ENCODE measurements at regions not wholly inside any gene's neighbourhood (a gene's known extent, or its start where the extent isn't known, plus 50 kb on each side); places are given as distances from the start of the nearest gene placed in this dataset.

- no peak for DNase-seq (ENCODE audit: low spot score)
- Histone ChIP-seq H3K27ac (no peak overlapping the region), H3K4me3 (no peak overlapping the region)
- TF ChIP-seq, protein P1, sequence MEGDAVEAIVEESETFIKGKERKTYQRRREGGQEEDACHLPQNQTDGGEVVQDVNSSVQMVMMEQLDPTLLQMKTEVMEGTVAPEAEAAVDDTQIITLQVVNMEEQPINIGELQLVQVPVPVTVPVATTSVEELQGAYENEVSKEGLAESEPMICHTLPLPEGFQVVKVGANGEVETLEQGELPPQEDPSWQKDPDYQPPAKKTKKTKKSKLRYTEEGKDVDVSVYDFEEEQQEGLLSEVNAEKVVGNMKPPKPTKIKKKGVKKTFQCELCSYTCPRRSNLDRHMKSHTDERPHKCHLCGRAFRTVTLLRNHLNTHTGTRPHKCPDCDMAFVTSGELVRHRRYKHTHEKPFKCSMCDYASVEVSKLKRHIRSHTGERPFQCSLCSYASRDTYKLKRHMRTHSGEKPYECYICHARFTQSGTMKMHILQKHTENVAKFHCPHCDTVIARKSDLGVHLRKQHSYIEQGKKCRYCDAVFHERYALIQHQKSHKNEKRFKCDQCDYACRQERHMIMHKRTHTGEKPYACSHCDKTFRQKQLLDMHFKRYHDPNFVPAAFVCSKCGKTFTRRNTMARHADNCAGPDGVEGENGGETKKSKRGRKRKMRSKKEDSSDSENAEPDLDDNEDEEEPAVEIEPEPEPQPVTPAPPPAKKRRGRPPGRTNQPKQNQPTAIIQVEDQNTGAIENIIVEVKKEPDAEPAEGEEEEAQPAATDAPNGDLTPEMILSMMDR (IDR thresholded peaks at IDR 0.05): no peak
Measured at GRCh38 chr6:14873781-14874441, 372.0 kb upstream of the JARID2 start.

DNA sequence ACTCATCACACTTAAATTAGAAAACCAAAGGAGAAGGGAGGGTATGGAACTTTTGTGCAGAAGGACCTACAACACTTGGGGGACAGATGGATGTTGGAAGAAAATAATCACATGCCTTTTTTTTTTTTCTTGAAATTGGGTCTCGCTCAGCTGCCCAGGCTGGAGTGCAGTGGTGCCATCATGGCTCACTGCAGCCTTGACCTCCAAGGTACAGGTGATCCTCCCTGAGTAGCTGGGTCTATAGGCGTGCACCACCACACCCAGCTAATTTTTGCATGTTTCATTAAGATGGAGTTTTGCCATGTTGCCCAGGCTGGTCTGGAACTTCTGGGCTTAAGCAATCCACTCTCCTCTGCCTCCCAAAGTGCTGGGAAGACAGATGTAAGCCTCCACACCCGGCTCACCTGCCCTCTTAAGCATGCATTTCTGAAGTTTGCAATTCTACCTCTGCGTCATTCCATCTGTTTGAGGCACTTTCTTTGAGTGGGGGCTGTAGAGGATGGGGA lies 370.8 kb upstream of the JARID2 start:
- Histone ChIP-seq H3K4me3 (no peak overlapping the region), H3K27ac (no peak overlapping the region)
- TF ChIP-seq, protein P1 (IDR thresholded peaks at IDR 0.05): no peak

GRCh38 chr6:14875481-14876063 lies 370.3 kb upstream of the JARID2 start:
- no peak for DNase-seq (ENCODE audit: low spot score)
- H3K4me3 ChIP-seq: no peak overlapping the region

More for the DNA sequence above, 370.8 kb upstream of the JARID2 start:
- no peak for DNase-seq (ENCODE audit: low spot score)

DNA sequence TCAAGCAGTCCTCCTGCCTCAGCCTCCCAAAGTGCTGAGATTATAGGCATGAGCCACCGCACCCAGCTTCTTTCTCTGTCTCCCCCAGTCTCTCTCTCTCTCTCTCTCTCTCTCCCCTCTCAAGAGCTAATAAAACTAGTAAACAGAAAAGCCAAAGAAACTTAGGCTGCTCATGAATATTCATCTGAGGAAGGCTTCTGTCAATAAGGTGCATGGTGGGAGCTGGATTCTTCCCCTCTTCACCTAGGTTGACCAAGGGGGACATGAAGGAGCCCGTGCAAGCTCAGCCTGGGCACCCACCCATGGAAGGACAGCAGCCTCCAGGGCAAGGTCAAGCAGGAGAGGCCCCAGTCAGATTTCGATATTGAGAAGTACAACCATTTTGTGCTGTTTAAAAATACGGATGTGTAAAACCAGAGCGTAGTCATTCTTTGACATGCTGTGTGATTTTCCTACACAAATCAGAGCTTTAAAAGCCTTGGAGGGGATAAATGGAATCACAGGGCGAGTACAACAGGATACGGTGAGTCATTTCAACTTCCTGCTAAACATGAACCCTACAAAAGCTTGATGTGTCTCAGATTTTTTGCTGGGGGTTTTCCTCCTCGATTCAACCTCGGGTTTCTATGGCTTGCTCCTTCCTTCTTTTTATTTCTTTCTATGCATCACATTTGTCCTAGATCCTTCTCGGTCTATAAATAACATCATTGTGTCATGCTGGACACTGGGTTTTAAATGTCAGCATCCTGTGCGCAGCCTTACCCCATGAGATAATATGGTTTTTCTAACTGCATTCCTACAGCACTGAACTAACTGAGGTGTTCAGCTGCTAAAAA lies 368.9 kb upstream of the JARID2 start:
- H3K27ac ChIP-seq: peak overlapping the region; percentile 27 to 66
- DNase-seq (ENCODE audit: low spot score): no peak
- no peak overlapping the region for H3K4me3 ChIP-seq
- TF ChIP-seq, protein P1 (IDR thresholded peaks at IDR 0.05): no peak

More at GRCh38 chr6:14875481-14876063, 370.3 kb upstream of the JARID2 start:
- TF ChIP-seq, protein P1 (IDR thresholded peaks at IDR 0.05): no peak
- no peak overlapping the region for H3K27ac ChIP-seq

DNA sequence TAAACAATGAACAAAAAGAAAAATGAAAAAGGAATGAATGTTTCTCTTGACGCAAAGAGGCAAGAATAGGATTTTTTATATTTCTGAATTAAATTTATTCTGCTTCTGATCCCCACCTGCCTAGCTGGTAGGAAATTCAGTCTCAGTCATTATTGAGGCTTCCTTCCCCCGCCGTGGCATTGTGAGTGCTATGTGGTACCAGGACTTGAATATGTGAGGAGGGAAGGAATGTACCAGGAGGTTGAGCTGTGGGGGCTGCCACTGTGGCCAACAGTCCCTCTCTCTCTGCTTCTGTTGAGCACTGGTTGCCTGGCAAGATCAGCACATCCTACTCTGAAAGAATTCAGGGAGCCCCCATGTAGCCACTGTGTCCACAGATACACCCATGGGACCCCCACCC lies 368.1 kb upstream of the JARID2 start:
- TF ChIP-seq, protein P1 (IDR thresholded peaks at IDR 0.05): no peak
- DNase-seq (ENCODE audit: low spot score): no peak
- Histone ChIP-seq H3K27ac (peak overlapping the region in 1 of 2 donors; percentile 59), H3K4me3 (no peak overlapping the region)

GRCh38 chr6:14880052-14880451 lies 365.8 kb upstream of the JARID2 start:
- no peak for DNase-seq (ENCODE audit: low spot score)
- H3K27ac ChIP-seq: no peak overlapping the region
- H3K4me3 ChIP-seq: no peak overlapping the region
- TF ChIP-seq, protein P1 (IDR thresholded peaks at IDR 0.05): no peak

Measured in coronary artery (tissue), 2 donors.